Sigmoid colon (tissue), 6 donors: ENCODE measurements at regions not wholly inside any gene's neighbourhood (a gene's known extent, or its start where the extent isn't known, plus 50 kb on each side); places are given as distances from the start of the nearest gene placed in this dataset.

Source experiments
- DNase-seq: peaks from one replicate; pipeline ENCODE4 v3.0.0-alpha.2; 2019
- H3K27ac ChIP-seq, 4 donors: fragments of 200-600 bp; sonication (generic); one replicate each; pipeline ENCODE4 v1.5.1; 2016 to 2019; ENCODE audit warnings: mild to moderate bottlenecking in 1 of 4
- H3K27me3 ChIP-seq, 3 donors: fragments of 200-600 bp; sonication (generic); one replicate each; pipeline ENCODE4 v1.5.1; 2019; ENCODE audit warnings: mild to moderate bottlenecking in 1 of 3
- H3K36me3 ChIP-seq, 4 donors: fragments of 200-600 bp; sonication (generic); one replicate each; pipeline ENCODE4 v1.5.1; 2016 to 2019
- H3K4me1 ChIP-seq, 4 donors: fragments of 200-600 bp; sonication (generic); one replicate each; pipeline ENCODE4 v1.5.1; 2017 to 2019
- H3K4me3 ChIP-seq, 4 donors: fragments of 200-600 bp; sonication (generic); one replicate each; pipeline ENCODE4 v1.5.1; 2017 to 2019; ENCODE audit warnings: mild to moderate bottlenecking in 2 of 4, moderate library complexity in 1 of 4
- H3K9me3 ChIP-seq, 4 donors: fragments of 200-600 bp in 3 of 4; sonication (generic) in 3 of 4; one replicate each; pipeline versions ENCODE4 v1.5.1 to v1.6.1; 2013 to 2019
- CTCF ChIP-seq, 4 experiments: fragments of 450-650 bp in 3 of 4; fragments of 200-600 bp in 1 of 4; IDR thresholded peaks; one replicate each; pipeline ENCODE4 v1.5.1; 2016 to 2019; ENCODE audit warnings: antibody characterized with exemption in 4 of 4, mild to moderate bottlenecking in 3 of 4, moderate library complexity in 2 of 4
- EP300 ChIP-seq, 4 donors: sonication (generic); formaldehyde crosslinking; IDR thresholded peaks; one replicate each; pipeline ENCODE4 v1.6.1; 2017; ENCODE audit warnings: antibody characterized with exemption in 4 of 4
- POLR2A ChIP-seq, 2 donors: fragments of 450-650 bp; IDR thresholded peaks; one replicate each; pipeline ENCODE4 v1.6.1; 2016; ENCODE audit warnings: antibody characterized with exemption in 2 of 2, mild to moderate bottlenecking in 2 of 2, moderate library complexity in 2 of 2
- POLR2AphosphoS5 ChIP-seq, 4 donors: sonication (generic); formaldehyde crosslinking; IDR thresholded peaks; one replicate each; pipeline ENCODE4 v1.6.1; 2017; ENCODE audit warnings: antibody characterized with exemption in 4 of 4
- whole genome bisulfite sequencing, 2 donors: extraction: QIAGEN DNeasy Blood & Tissue Kit; methylation state at CpG; one replicate each; pipeline ENCODE4 v1.1.7; 2013; 5-methylcytosine and 5-hydroxymethylcytosine counted together
- intact Hi-C: fragments of 100-400 bp; cut with DNase I; formaldehyde crosslinking; loops from one replicate; pipeline ENCODE4 v1.15.1; 2023
- donor health status: healthy with polysubstance abuse.
- donor health status: healthy.

GRCh38 chr2:152930501-152930900, 212.1 kb downstream of the ARL6IP6 start:
- H3K4me3 ChIP-seq = no peak overlapping the region
- H3K4me1 ChIP-seq = peaks cover 0 to 7% (median 0%) of the 10 kb centered on the region in 4 donors
- no peaks in the 10 kb centered on the region for H3K9me3 ChIP-seq
- H3K27me3 ChIP-seq = no peaks in the 10 kb centered on the region
- H3K36me3 ChIP-seq = no peaks in the 10 kb centered on the region
- no peak overlapping the region for H3K27ac ChIP-seq
- TF ChIP-seq EP300 (IDR thresholded peaks at IDR 0.05) = no peak
- intact Hi-C loops = no loop called here
- WGBS, 2 donors = 73 to 87% methylated on average over 2 of the region's 2 CpGs
- DNase-seq = no peak

DNA sequence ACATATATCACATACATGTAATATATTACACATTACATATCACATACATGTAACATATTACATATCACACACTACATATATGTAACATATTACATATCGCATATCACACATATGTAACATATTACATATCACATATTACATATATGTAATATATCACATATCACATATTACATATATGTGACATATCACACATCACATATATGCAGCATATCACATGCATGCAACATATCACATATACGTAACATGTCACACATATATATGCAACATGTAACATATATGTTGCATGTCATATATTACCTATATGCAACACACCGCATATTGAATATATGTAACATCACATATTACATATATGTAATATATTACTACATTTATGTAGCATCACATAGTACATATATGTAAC, 211.2 kb downstream of the ARL6IP6 start:
- intact Hi-C loops = loop anchor here (10.0 kb wide), 1 partner anchor 175 kb away; no protein-coding TSS in a partner anchor
- Histone ChIP-seq H3K27ac (no peak overlapping the region), H3K4me1 (peaks cover 0 to 12% (median 0%) of the 10 kb centered on the region in 4 donors), H3K36me3 (no peaks in the 10 kb centered on the region), H3K4me3 (no peak overlapping the region), H3K27me3 (no peaks in the 10 kb centered on the region), H3K9me3 (no peaks in the 10 kb centered on the region)
- no peak for DNase-seq
- 92 to 97% methylated on average over 3 of the region's 3 CpGs for WGBS, 2 donors
- TF ChIP-seq POLR2A (IDR thresholded peaks at IDR 0.05) = no peak
- peak in 2 of 4 donors; percentile 12 to 26 for TF ChIP-seq POLR2AphosphoS5 (IDR thresholded peaks at IDR 0.05)
- no peak for TF ChIP-seq EP300 (IDR thresholded peaks at IDR 0.05)

DNA sequence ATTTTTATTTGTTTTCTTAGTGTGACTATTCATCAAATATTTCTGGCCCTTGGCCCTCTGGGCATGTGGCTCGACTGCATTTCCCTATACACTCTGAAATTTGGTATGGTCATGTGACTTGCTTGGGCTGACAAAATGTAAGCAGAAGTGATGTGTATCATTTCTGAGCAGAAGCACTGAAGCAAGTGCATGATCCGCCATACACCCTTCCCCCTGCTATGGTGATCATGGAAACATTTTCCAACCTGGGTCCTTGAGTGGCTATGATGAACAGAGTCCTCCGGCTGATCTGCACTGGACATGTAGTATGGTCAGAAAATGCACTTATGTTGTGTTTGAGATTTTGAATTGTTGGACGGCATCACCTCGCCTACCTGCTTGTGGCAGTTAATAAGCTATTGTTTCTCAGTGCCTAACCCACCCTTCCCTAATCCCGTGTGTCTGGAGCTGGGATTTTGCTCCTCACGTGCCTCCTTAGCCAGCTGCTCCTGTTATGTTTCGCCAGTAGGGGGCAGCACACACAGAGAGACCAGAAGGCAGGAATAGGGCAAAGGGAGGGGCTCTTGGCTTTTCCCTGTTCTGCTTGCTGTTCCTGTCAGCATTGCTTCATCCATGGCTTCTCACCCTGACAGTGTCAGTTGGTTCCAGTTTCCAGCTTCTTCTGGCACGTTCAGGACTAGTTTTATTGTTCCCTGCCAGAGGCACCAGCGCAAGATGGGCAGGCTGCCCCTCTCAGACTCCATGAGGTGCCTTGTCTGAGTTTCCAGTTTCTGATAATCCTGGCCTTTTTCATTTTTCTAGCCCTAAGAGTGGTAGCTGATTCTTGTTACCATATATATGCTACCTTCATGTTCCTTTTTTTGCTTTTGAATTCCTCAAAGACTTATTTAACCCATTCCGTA, 207.4 kb downstream of the ARL6IP6 start:
- peak; percentile 84 for DNase-seq
- Histone ChIP-seq H3K27ac (no peak overlapping the region), H3K4me3 (no peak overlapping the region), H3K36me3 (no peaks in the 10 kb centered on the region), H3K9me3 (no peaks in the 10 kb centered on the region), H3K27me3 (no peaks in the 10 kb centered on the region), H3K4me1 (peaks cover 0 to 16% (median 0%) of the 10 kb centered on the region in 4 donors)
- intact Hi-C loops = loop anchor here (2.0 to 10.0 kb wide), 3 partner anchors 171 to 553 kb away; partner anchors contain the start of gene RPRM
- peak; percentile 53 to 69 (median 58) for TF ChIP-seq CTCF (IDR thresholded peaks at IDR 0.05)
- no peak for TF ChIP-seq EP300 (IDR thresholded peaks at IDR 0.05)
- peak in 3 of 4 donors; percentile 15 to 53 (median 27) for TF ChIP-seq POLR2AphosphoS5 (IDR thresholded peaks at IDR 0.05)
- no peak for TF ChIP-seq POLR2A (IDR thresholded peaks at IDR 0.05)
- 29 to 36% methylated on average over 11 of the region's 11 CpGs for WGBS, 2 donors

DNA sequence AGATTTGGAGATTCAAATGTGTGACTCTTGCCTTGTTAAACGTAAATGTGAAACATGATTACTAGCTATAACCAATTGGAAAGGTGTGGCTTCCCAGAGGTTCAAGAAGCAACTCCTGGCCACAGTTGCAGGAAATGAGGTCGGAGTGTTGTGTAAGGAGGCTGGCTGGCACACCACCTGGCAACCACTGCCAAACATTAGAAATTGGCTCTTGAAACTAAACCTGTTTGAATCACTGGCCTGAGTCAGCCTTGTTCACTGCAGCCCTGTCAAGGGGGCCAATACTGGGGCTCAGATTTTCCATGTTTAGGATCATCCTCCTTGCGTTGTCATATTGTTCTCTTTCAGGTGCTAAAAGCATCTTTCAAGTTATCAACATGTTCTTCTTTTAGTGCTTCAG, 206.3 kb downstream of the ARL6IP6 start:
- no peaks in the 10 kb centered on the region for H3K36me3 ChIP-seq
- no peaks in the 10 kb centered on the region for H3K9me3 ChIP-seq
- no peak overlapping the region for H3K4me3 ChIP-seq
- intact Hi-C loops = loop anchor here (10.0 kb wide), 1 partner anchor 170 kb away; no protein-coding TSS in a partner anchor
- WGBS, 2 donors = 37 to 76% methylated on average over 3 of the region's 3 CpGs
- peak; percentile 79 for DNase-seq
- H3K27ac ChIP-seq = peak overlapping the region in 3 of 4 donors; percentile 25 to 40 (median 29)
- TF ChIP-seq POLR2AphosphoS5 (IDR thresholded peaks at IDR 0.05) (peak in 2 of 4 donors; percentile 10 to 44), CTCF (IDR thresholded peaks at IDR 0.05) (no peak), EP300 (IDR thresholded peaks at IDR 0.05) (peak in 1 of 4 donors; percentile 9), POLR2A (IDR thresholded peaks at IDR 0.05) (no peak)
- no peaks in the 10 kb centered on the region for H3K27me3 ChIP-seq
- peaks cover 0 to 16% (median 0%) of the 10 kb centered on the region in 4 donors for H3K4me1 ChIP-seq

DNA sequence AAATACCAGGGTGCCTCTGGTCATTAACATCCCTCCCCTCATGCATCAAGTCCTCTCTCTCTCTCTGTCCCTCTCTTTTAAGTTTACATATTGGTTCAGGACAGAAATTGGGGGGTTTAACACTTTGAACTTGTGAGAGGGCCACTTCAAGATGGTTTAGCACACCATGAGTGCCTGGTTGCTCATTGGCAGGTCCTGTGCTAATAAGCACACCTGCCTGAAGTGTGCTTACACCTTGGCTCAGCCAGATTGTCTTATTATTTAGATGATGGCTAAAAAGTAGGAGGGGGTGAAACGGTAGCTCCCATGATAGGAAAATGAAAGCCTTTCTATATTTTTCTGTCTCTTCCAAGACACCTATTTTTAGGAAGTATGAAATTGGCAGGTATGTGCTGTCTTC, 205.8 kb downstream of the ARL6IP6 start:
- Histone ChIP-seq H3K9me3 (no peaks in the 10 kb centered on the region), H3K27ac (peak overlapping the region in 3 of 4 donors; percentile 25 to 40 (median 29)), H3K36me3 (no peaks in the 10 kb centered on the region), H3K4me3 (no peak overlapping the region), H3K4me1 (peaks cover 0 to 16% (median 0%) of the 10 kb centered on the region in 4 donors), H3K27me3 (no peaks in the 10 kb centered on the region)
- 67 to 88% methylated on average over 1 of the region's 1 CpG for WGBS, 2 donors
- DNase-seq = no peak
- TF ChIP-seq CTCF (IDR thresholded peaks at IDR 0.05) = no peak
- TF ChIP-seq POLR2AphosphoS5 (IDR thresholded peaks at IDR 0.05) = no peak
- TF ChIP-seq EP300 (IDR thresholded peaks at IDR 0.05) = no peak
- no peak for TF ChIP-seq POLR2A (IDR thresholded peaks at IDR 0.05)
- intact Hi-C loops = loop anchor here (10.0 kb wide), 1 partner anchor 169 kb away; no protein-coding TSS in a partner anchor
